ENCODE measurements at regions not wholly inside any gene's neighbourhood (a gene's known extent, or its start where the extent isn't known, plus 50 kb on each side); places are given as distances from the start of the nearest gene placed in this dataset.

GRCh38 chr9:117492476-117492875 is 77.6 kb upstream of the ASTN2 start:
- Histone ChIP-seq H3K79me2 (ENCODE audit: control insufficient read depth, insufficient read depth, low read length) (no peaks in the 10 kb centered on the region), H3K27ac (ENCODE audit: control insufficient read depth, insufficient read depth) (no peak overlapping the region), H4K20me1 (ENCODE audit: control insufficient read depth, insufficient read depth) (no peaks in the 10 kb centered on the region), H3K9me3 (replicated peaks; ENCODE audit: control insufficient read depth, insufficient read depth, low read length) (no peaks in the 10 kb centered on the region), H3K36me3 (ENCODE audit: control insufficient read depth in 2 of 2, insufficient read depth in 2 of 2, low read length in 1 of 2) (no peaks in the 10 kb centered on the region), H3K27me3 (replicated peaks in 1 of 2; ENCODE audit: control insufficient read depth in 2 of 2, insufficient read depth in 2 of 2, low read length in 1 of 2) (no peaks in the 10 kb centered on the region), H3K4me1 (ENCODE audit: control insufficient read depth, insufficient read depth, low read length) (no peaks in the 10 kb centered on the region), H3K4me2 (ENCODE audit: control insufficient read depth, insufficient read depth) (no peak overlapping the region), H3K9ac (ENCODE audit: control insufficient read depth, insufficient read depth, low read length) (no peak overlapping the region), H3K4me3 (no peak overlapping the region), H2AFZ (ENCODE audit: control insufficient read depth, low read depth, low read length) (no peak overlapping the region)
- DNase-seq (ENCODE audit: low read depth, low spot score): no peak
- RAD21 ChIA-PET (ENCODE audit: unreplicated experiment): no interaction called here
- in situ Hi-C loops (cut with MboI) (no loop called here), intact Hi-C loops (cut with micrococcal nuclease; ENCODE audit: unreplicated experiment) (no loop called here)
- POLR2A ChIA-PET: no interaction called here
- SMC1A ChIA-PET (ENCODE audit: uncharacterized antibody, unreplicated experiment): no interaction called here
- CTCF ChIA-PET: no interaction called here
- 0% methylated on average over 3 of the region's 3 CpGs for WGBS (ENCODE audit: insufficient coverage, insufficient replicate concordance, low lambda C conversion rate, missing lambda C conversion rate)
- no peak for TF ChIP-seq MEF2A (IDR thresholded peaks at IDR 0.05; ENCODE audit: insufficient read depth, low read depth, low read length)
- no TSS peak for BruUV-seq (replicated peaks)
- no peak for FAIRE-seq
- no peak for ATAC-seq

GRCh38 chr9:117491491-117491890 is 76.6 kb upstream of the ASTN2 start:
- no peaks in the 10 kb centered on the region for H3K4me1 ChIP-seq (ENCODE audit: control insufficient read depth, insufficient read depth, low read length)
- no peak overlapping the region for H3K4me2 ChIP-seq (ENCODE audit: control insufficient read depth, insufficient read depth)
- H3K27ac ChIP-seq (ENCODE audit: control insufficient read depth, insufficient read depth): no peak overlapping the region
- no peaks in the 10 kb centered on the region for H3K27me3 ChIP-seq (replicated peaks in 1 of 2; ENCODE audit: control insufficient read depth in 2 of 2, insufficient read depth in 2 of 2, low read length in 1 of 2)
- ATAC-seq: no peak
- BruUV-seq (replicated peaks): no TSS peak
- no peak overlapping the region for H2AFZ ChIP-seq (ENCODE audit: control insufficient read depth, low read depth, low read length)
- POLR2A ChIA-PET: no interaction called here
- 11% methylated on average over 4 of the region's 4 CpGs for WGBS (ENCODE audit: insufficient coverage, insufficient replicate concordance, low lambda C conversion rate, missing lambda C conversion rate)
- no peak overlapping the region for H3K9ac ChIP-seq (ENCODE audit: control insufficient read depth, insufficient read depth, low read length)
- no peaks in the 10 kb centered on the region for H3K36me3 ChIP-seq (ENCODE audit: control insufficient read depth in 2 of 2, insufficient read depth in 2 of 2, low read length in 1 of 2)
- intact Hi-C loops (cut with micrococcal nuclease; ENCODE audit: unreplicated experiment): no loop called here
- SMC1A ChIA-PET (ENCODE audit: uncharacterized antibody, unreplicated experiment): no interaction called here
- no peaks in the 10 kb centered on the region for H4K20me1 ChIP-seq (ENCODE audit: control insufficient read depth, insufficient read depth)
- no peaks in the 10 kb centered on the region for H3K79me2 ChIP-seq (ENCODE audit: control insufficient read depth, insufficient read depth, low read length)
- no peak for DNase-seq (ENCODE audit: low read depth, low spot score)
- in situ Hi-C loops (cut with MboI): no loop called here
- no peak overlapping the region for H3K4me3 ChIP-seq
- TF ChIP-seq RELA (IDR thresholded peaks at IDR 0.05; ENCODE audit: borderline replicate concordance, partially characterized antibody): no peak
- no peak for TF ChIP-seq NFXL1 (IDR thresholded peaks at IDR 0.05; ENCODE audit: borderline replicate concordance)
- no peak for TF ChIP-seq BMI1 (IDR thresholded peaks at IDR 0.05; ENCODE audit: borderline replicate concordance)
- TF ChIP-seq TARDBP (IDR thresholded peaks at IDR 0.05; ENCODE audit: borderline replicate concordance): no peak
- no peak for TF ChIP-seq E2F8 (IDR thresholded peaks at IDR 0.05; ENCODE audit: low read depth, partially characterized antibody)
- no peak for TF ChIP-seq CHD2 (IDR thresholded peaks at IDR 0.05; ENCODE audit: borderline replicate concordance, low read depth, low read length)
- TF ChIP-seq CBX3 (IDR thresholded peaks at IDR 0.05; ENCODE audit: borderline replicate concordance, low read depth): no peak
- H3K9me3 ChIP-seq (replicated peaks; ENCODE audit: control insufficient read depth, insufficient read depth, low read length): no peaks in the 10 kb centered on the region
- CTCF ChIA-PET: no interaction called here
- FAIRE-seq: no peak
- RAD21 ChIA-PET (ENCODE audit: unreplicated experiment): no interaction called here
